Endodermal cell (in vitro differentiated cells): ENCODE measurements at regions not wholly inside any gene's neighbourhood (a gene's known extent, or its start where the extent isn't known, plus 50 kb on each side); places are given as distances from the start of the nearest gene placed in this dataset.

Experiments used
- DNase-seq: peaks from one replicate; pipeline ENCODE4 v3.0.0-alpha.2; 2017
- H3K27ac ChIP-seq: 2 replicates; pipeline ENCODE4 v1.5.1; 2013; ENCODE audit warnings: mild to moderate bottlenecking, low read depth, low read length, moderate library complexity
- H3K27me3 ChIP-seq: 2 replicates; pipeline ENCODE4 v1.6.1; 2013; ENCODE audit warnings: mild to moderate bottlenecking, low read length, moderate library complexity; ENCODE audit not compliant: insufficient read depth, control insufficient read depth, poor library complexity, severe bottlenecking
- H3K36me3 ChIP-seq: 2 replicates; pipeline ENCODE4 v1.7.0; 2013; ENCODE audit warnings: mild to moderate bottlenecking, low read length, moderate library complexity; ENCODE audit not compliant: control insufficient read depth, insufficient read depth
- H3K4me1 ChIP-seq: one replicate; pipeline ENCODE4 v1.7.0; 2013; ENCODE audit warnings: low read length; ENCODE audit not compliant: control insufficient read depth, insufficient read depth
- H3K4me3 ChIP-seq: 2 replicates; pipeline ENCODE4 v1.5.1; 2013; ENCODE audit warnings: mild to moderate bottlenecking, low read length, moderate library complexity
- H3K9ac ChIP-seq: 2 replicates; pipeline ENCODE4 v1.6.1; 2013; ENCODE audit warnings: mild to moderate bottlenecking, low read length, moderate library complexity; ENCODE audit not compliant: poor library complexity, severe bottlenecking; ENCODE audit errors: extremely low read depth
- H3K9me3 ChIP-seq: 2 replicates; pipeline ENCODE4 v1.6.1; 2013; ENCODE audit warnings: mild to moderate bottlenecking, low read length, moderate library complexity; ENCODE audit not compliant: control insufficient read depth
- H3K27ac Mint-ChIP-seq: 2 replicates; pipeline ENCODE4 v1.8.0; 2020; ENCODE audit warnings: mixed read lengths
- H3K27me3 Mint-ChIP-seq: 2 replicates; pipeline ENCODE4 v1.8.0; 2021; ENCODE audit warnings: mild to moderate bottlenecking, mixed read lengths; ENCODE audit not compliant: insufficient read depth
- H3K36me3 Mint-ChIP-seq: 2 replicates; pipeline ENCODE4 v1.8.0; 2020; ENCODE audit warnings: low read depth, mixed read lengths
- H3K4me1 Mint-ChIP-seq: 2 replicates; pipeline ENCODE4 v1.8.0; 2020; ENCODE audit warnings: mixed read lengths
- H3K4me3 Mint-ChIP-seq: 2 replicates; pipeline ENCODE4 v1.8.0; 2020; ENCODE audit warnings: mild to moderate bottlenecking, moderate library complexity, mixed read lengths
- H3K9me3 Mint-ChIP-seq: 2 replicates; pipeline ENCODE4 v1.8.0; 2020; ENCODE audit warnings: mild to moderate bottlenecking, mixed read lengths
- whole genome bisulfite sequencing, 2 experiments: methylation state at CpG; one replicate each; pipeline versions ENCODE4 v1.1.5 to v1.1.7; 2013; ENCODE audit warnings: missing lambda C conversion rate in 2 of 2, mixed read lengths in 1 of 2; ENCODE audit not compliant: insufficient coverage in 1 of 2, insufficient read length in 1 of 2; 5-methylcytosine and 5-hydroxymethylcytosine counted together
- TF ChIP-seq, protein P1 (sequence below): fragments of 200-600 bp; sonication (generic); conservative IDR thresholded peaks from 2 replicates; pipeline ENCODE4 v1.5.0; 2021; ENCODE audit warnings: antibody characterized with exemption, mild to moderate bottlenecking

DNA sequence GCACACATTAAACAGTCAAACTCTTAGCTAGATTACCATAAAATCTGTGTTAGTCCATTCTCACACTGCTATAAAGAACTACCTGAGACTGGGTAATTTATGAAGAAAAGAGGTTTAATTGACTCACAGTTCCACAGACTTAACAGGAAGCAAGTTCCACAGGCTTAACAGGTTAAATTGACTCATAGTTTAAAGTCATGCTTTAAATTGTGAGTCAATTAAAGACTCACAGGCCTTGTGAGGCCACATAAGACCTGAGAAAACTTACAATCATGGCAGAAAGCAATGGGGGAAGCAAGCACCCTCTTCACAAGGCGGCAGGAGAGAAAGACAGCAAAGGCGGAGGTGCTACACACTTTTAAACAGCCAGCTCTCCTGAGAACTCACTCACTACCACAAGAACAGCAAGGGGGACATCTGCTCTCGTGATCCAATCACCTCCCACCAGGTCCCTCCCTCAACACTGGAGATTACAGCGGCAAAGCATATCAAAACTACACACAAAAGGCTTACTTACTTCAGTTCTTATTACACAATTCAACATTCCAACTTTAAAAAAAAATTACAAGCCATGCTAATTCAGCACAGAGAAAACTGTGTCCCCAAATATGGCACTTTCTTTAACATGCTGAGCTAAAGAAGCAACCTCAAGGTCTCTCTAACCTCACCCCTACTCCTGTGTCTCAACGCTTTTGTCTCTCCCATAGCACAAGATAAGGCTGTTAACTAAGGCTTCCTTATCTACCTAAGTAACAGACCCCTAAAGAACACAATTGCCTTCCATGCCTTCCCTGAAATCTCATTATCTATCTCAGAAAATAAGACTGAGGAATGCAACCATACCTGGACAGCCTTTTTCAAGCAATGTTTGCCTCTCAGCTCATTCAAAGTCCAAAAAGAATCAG is 805.1 kb downstream of the NR2F1-AS1 start:
- Histone ChIP-seq H3K27ac (no peak overlapping the region), H3K9ac (peak overlapping the region; percentile 61), H3K9me3 (no peaks in the 10 kb centered on the region), H3K4me1 (peaks cover 25% of the 10 kb centered on the region), H3K4me3 (peak overlapping the region; percentile 74), H3K27me3 (no peaks in the 10 kb centered on the region), H3K36me3 (no peaks in the 10 kb centered on the region)
- Mint-ChIP-seq H3K27ac (peak overlapping the region; percentile 90), H3K27me3 (no peaks in the 10 kb centered on the region), H3K4me3 (peak overlapping the region; percentile 48), H3K9me3 (peaks cover 2% of the 10 kb centered on the region), H3K4me1 (peaks cover 43% of the 10 kb centered on the region), H3K36me3 (peaks cover 5% of the 10 kb centered on the region)
- WGBS, 2 experiments: 40 to 62% methylated on average over 4 to 5 of the region's 5 CpGs
- peak; percentile 68 for DNase-seq
- TF ChIP-seq, protein P1, sequence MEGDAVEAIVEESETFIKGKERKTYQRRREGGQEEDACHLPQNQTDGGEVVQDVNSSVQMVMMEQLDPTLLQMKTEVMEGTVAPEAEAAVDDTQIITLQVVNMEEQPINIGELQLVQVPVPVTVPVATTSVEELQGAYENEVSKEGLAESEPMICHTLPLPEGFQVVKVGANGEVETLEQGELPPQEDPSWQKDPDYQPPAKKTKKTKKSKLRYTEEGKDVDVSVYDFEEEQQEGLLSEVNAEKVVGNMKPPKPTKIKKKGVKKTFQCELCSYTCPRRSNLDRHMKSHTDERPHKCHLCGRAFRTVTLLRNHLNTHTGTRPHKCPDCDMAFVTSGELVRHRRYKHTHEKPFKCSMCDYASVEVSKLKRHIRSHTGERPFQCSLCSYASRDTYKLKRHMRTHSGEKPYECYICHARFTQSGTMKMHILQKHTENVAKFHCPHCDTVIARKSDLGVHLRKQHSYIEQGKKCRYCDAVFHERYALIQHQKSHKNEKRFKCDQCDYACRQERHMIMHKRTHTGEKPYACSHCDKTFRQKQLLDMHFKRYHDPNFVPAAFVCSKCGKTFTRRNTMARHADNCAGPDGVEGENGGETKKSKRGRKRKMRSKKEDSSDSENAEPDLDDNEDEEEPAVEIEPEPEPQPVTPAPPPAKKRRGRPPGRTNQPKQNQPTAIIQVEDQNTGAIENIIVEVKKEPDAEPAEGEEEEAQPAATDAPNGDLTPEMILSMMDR: no peak

- Histone ChIP-seq H3K27ac (no peak overlapping the region), H3K4me1 (peaks cover 8% of the 10 kb centered on the region), H3K9me3 (no peaks in the 10 kb centered on the region), H3K36me3 (no peaks in the 10 kb centered on the region), H3K4me3 (no peak overlapping the region), H3K9ac (no peak overlapping the region), H3K27me3 (no peaks in the 10 kb centered on the region)
- H3K27me3 Mint-ChIP-seq: no peaks in the 10 kb centered on the region
- H3K9me3 Mint-ChIP-seq: peaks cover 4% of the 10 kb centered on the region
- peak overlapping the region; percentile 40 for H3K27ac Mint-ChIP-seq
- no peak for DNase-seq
- WGBS, 2 experiments: 100% methylated on average over 1 to 2 of the region's 2 CpGs
- peaks cover 20% of the 10 kb centered on the region for H3K4me1 Mint-ChIP-seq
- TF ChIP-seq, protein P1: no peak
- no peak overlapping the region for H3K4me3 Mint-ChIP-seq
- H3K36me3 Mint-ChIP-seq: peaks cover 7% of the 10 kb centered on the region
Measured at GRCh38 chr5:92769978-92770377, 811.0 kb downstream of the NR2F1-AS1 start.

GRCh38 chr5:92761585-92761984 is 819.4 kb downstream of the NR2F1-AS1 start:
- no peaks in the 10 kb centered on the region for H3K9me3 ChIP-seq
- H3K27ac ChIP-seq: no peak overlapping the region
- H3K9ac ChIP-seq: no peak overlapping the region
- Mint-ChIP-seq H3K4me3 (no peak overlapping the region), H3K9me3 (no peaks in the 10 kb centered on the region), H3K36me3 (no peaks in the 10 kb centered on the region), H3K27me3 (no peaks in the 10 kb centered on the region), H3K27ac (no peak overlapping the region), H3K4me1 (peaks cover 4% of the 10 kb centered on the region)
- H3K36me3 ChIP-seq: no peaks in the 10 kb centered on the region
- no peak for DNase-seq
- TF ChIP-seq, protein P1: no peak
- no peaks in the 10 kb centered on the region for H3K4me1 ChIP-seq
- WGBS, 2 experiments: 95% methylated on average over 2 of the region's 2 CpGs; no CpG with 5 or more reads in 1 of the 2 experiments
- no peak overlapping the region for H3K4me3 ChIP-seq
- H3K27me3 ChIP-seq: no peaks in the 10 kb centered on the region
